ENCODE measurements at regions not wholly inside any gene's neighbourhood (a gene's known extent, or its start where the extent isn't known, plus 50 kb on each side); places are given as distances from the start of the nearest gene placed in this dataset.

- TF ChIP-seq GATA2 (IDR thresholded peaks at IDR 0.05; ENCODE audit: low read depth, low read length) (no peak), GATA3 (IDR thresholded peaks at IDR 0.05; ENCODE audit: low read depth, low read length) (no peak)
Observed at GRCh38 chr15:38708672-38709180, 144.1 kb upstream of the RASGRP1 start.

Measured in SH-SY5Y (cell line).